ENCODE measurements at regions not wholly inside any gene's neighbourhood (a gene's known extent, or its start where the extent isn't known, plus 50 kb on each side); places are given as distances from the start of the nearest gene placed in this dataset.

DNA sequence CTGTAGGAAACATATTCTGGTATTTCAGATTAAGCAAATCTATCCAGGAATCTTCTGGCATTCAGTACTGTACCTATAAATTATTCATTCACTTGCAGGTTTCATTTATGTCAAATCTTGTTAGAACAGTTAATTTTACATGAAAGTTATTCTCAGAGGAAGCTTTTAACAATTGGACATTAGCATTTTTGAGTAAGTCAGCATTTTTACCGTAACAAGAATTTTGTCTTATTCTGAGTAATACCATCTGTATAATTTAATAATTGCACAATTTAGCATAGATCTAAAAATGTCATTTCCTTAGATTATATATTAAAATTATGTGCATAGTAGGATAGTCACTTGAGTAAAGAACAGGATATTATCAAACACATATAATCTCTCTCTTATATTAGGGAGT lies 764.8 kb upstream of the LRFN5 start:
- no peak for DNase-seq
- WGBS, 3 donors = 61 to 88% (median 80%) methylated on average over 1 of the region's 1 CpG
- H3K27me3 ChIP-seq (ENCODE audit: control insufficient read depth in 3 of 3, insufficient read depth in 3 of 3, low read length in 3 of 3) = no peaks in the 10 kb centered on the region
- no peak overlapping the region for H3K4me3 ChIP-seq (ENCODE audit: low read depth in 1 of 3, low read length in 3 of 3)
- no peak overlapping the region for H3K27ac ChIP-seq (ENCODE audit: low read depth in 1 of 3, low read length in 2 of 3)
- no peaks in the 10 kb centered on the region for H3K36me3 ChIP-seq (ENCODE audit: control insufficient read depth in 3 of 3, insufficient read depth in 2 of 3, low read depth in 1 of 3, low read length in 3 of 3)
- FAIRE-seq = no peak
- no peaks in the 10 kb centered on the region for H3K4me1 ChIP-seq (ENCODE audit: control insufficient read depth in 3 of 3, insufficient read depth in 2 of 3, low read depth in 1 of 3, low read length in 2 of 3)
- H3K9me3 ChIP-seq (ENCODE audit: control insufficient read depth in 2 of 2, insufficient read depth in 1 of 2, low read depth in 1 of 2, low read length in 1 of 2) = no peaks in the 10 kb centered on the region

DNA sequence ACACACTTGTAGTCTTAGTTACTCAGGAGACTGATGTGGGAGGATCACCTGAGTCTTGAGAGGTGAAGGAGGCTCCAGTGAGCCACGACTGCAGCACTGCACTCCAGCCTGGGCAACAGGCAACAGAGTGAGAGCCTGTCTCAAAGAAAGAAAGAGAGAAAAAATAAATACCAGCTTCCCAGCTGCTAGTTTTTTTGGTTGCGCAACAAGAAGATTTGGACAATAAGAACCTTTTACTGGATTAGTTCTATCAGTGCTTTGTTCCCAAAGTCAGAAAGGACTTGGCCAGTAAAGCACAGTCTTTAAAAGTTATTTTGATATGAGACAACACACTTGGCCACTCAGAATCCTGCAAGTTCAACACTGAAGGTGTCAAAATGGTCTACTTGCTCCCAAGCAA lies 768.1 kb upstream of the LRFN5 start:
- Histone ChIP-seq H3K4me3 (ENCODE audit: low read depth in 1 of 3, low read length in 3 of 3) (no peak overlapping the region), H3K9me3 (ENCODE audit: control insufficient read depth in 2 of 2, insufficient read depth in 1 of 2, low read depth in 1 of 2, low read length in 1 of 2) (peaks cover 0 to 1% of the 10 kb centered on the region in 2 donors), H3K4me1 (ENCODE audit: control insufficient read depth in 3 of 3, insufficient read depth in 2 of 3, low read depth in 1 of 3, low read length in 2 of 3) (no peaks in the 10 kb centered on the region), H3K36me3 (ENCODE audit: control insufficient read depth in 3 of 3, insufficient read depth in 2 of 3, low read depth in 1 of 3, low read length in 3 of 3) (no peaks in the 10 kb centered on the region), H3K27ac (ENCODE audit: low read depth in 1 of 3, low read length in 2 of 3) (no peak overlapping the region), H3K27me3 (ENCODE audit: control insufficient read depth in 3 of 3, insufficient read depth in 3 of 3, low read length in 3 of 3) (no peaks in the 10 kb centered on the region)
- 54 to 65% (median 56%) methylated on average over 2 of the region's 2 CpGs for WGBS, 3 donors
- FAIRE-seq (no peak), DNase-seq (no peak)

DNA sequence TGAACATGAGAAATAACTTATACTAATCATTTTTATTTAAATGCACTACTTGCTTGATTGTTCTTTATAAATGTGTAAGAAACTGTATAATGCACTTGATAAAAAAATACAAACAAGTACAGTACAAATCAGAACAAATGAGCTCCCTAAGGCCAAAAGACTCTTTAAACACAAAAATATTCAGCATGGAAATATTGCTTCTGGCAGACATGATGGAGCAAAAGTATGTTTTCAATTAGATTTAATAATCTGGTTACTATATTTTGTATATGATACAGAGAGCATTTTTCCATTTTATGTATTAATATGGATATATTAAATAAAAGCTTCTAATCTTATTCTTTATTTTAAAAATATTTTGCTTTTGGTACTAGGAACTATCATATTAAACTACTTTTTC lies 800.2 kb upstream of the LRFN5 start:
- FAIRE-seq = no peak
- Histone ChIP-seq H3K9me3 (ENCODE audit: control insufficient read depth in 2 of 2, insufficient read depth in 1 of 2, low read depth in 1 of 2, low read length in 1 of 2) (no peaks in the 10 kb centered on the region), H3K36me3 (ENCODE audit: control insufficient read depth in 3 of 3, insufficient read depth in 2 of 3, low read depth in 1 of 3, low read length in 3 of 3) (no peaks in the 10 kb centered on the region)

DNA sequence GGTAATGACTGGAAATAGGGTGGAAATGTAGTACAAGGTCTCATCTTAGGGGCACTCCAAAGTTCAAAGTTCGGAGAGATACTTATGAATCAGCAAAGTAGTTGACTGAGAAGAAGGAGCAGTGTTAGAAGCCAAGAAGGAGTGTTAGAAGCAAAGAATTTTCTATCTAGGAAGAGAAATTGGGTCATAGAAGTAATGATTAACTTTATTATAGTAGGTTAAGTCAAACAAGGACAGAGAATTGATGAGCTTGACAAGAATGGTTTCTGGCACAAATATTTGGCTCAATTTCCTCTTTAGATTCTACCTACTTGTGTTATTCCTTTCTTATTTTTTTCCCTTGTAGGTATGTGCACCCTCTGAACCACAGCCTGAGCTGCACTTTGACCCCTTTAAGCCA lies 810.5 kb upstream of the LRFN5 start:
- no peak overlapping the region for H3K4me3 ChIP-seq (ENCODE audit: low read depth in 1 of 3, low read length in 3 of 3)
- H3K27ac ChIP-seq (ENCODE audit: low read depth in 1 of 3, low read length in 2 of 3) = no peak overlapping the region
- DNase-seq (peak in 1 of 2 donors; percentile 1), FAIRE-seq (no peak)
- no peaks in the 10 kb centered on the region for H3K36me3 ChIP-seq (ENCODE audit: control insufficient read depth in 3 of 3, insufficient read depth in 2 of 3, low read depth in 1 of 3, low read length in 3 of 3)
- no peaks in the 10 kb centered on the region for H3K9me3 ChIP-seq (ENCODE audit: control insufficient read depth in 2 of 2, insufficient read depth in 1 of 2, low read depth in 1 of 2, low read length in 1 of 2)
- no peaks in the 10 kb centered on the region for H3K27me3 ChIP-seq (ENCODE audit: control insufficient read depth in 3 of 3, insufficient read depth in 3 of 3, low read length in 3 of 3)
- WGBS, 3 donors = 10 to 53% (median 19%) methylated on average over 1 of the region's 1 CpG
- H3K4me1 ChIP-seq (ENCODE audit: control insufficient read depth in 3 of 3, insufficient read depth in 2 of 3, low read depth in 1 of 3, low read length in 2 of 3) = no peaks in the 10 kb centered on the region

More for the DNA sequence above, 800.2 kb upstream of the LRFN5 start:
- Histone ChIP-seq H3K4me3 (ENCODE audit: low read depth in 1 of 3, low read length in 3 of 3) (no peak overlapping the region), H3K27me3 (ENCODE audit: control insufficient read depth in 3 of 3, insufficient read depth in 3 of 3, low read length in 3 of 3) (no peaks in the 10 kb centered on the region), H3K4me1 (ENCODE audit: control insufficient read depth in 3 of 3, insufficient read depth in 2 of 3, low read depth in 1 of 3, low read length in 2 of 3) (no peaks in the 10 kb centered on the region), H3K27ac (ENCODE audit: low read depth in 1 of 3, low read length in 2 of 3) (no peak overlapping the region)
- no peak for DNase-seq

DNA sequence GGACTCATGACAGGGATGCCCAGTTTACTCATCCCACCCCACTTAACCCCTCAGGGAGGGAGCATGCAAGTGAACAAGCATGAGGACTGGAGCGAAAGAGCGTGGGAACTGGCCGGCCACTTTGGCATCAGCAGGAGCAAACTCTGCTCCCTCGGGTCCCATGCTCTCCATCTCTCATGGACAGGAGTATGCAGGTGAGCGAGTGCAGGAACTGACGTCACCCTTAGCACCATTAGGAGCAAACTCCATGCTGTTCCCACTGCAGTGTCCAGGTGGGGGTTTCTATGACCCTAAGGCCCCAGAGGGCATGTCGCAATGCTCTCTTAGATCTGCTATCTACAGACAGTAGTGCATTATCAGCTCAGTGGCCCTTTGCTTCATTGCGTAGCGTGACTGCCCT lies 821.8 kb upstream of the LRFN5 start:
- no peaks in the 10 kb centered on the region for H3K4me1 ChIP-seq (ENCODE audit: control insufficient read depth in 3 of 3, insufficient read depth in 2 of 3, low read depth in 1 of 3, low read length in 2 of 3)
- H3K4me3 ChIP-seq (ENCODE audit: low read depth in 1 of 3, low read length in 3 of 3) = no peak overlapping the region
- no peaks in the 10 kb centered on the region for H3K27me3 ChIP-seq (ENCODE audit: control insufficient read depth in 3 of 3, insufficient read depth in 3 of 3, low read length in 3 of 3)
- peaks cover 0 to 9% of the 10 kb centered on the region in 2 donors for H3K9me3 ChIP-seq (ENCODE audit: control insufficient read depth in 2 of 2, insufficient read depth in 1 of 2, low read depth in 1 of 2, low read length in 1 of 2)
- no peak for FAIRE-seq
- WGBS, 3 donors = 87 to 93% (median 87%) methylated on average over 9 of the region's 9 CpGs
- no peak overlapping the region for H3K27ac ChIP-seq (ENCODE audit: low read depth in 1 of 3, low read length in 2 of 3)
- no peaks in the 10 kb centered on the region for H3K36me3 ChIP-seq (ENCODE audit: control insufficient read depth in 3 of 3, insufficient read depth in 2 of 3, low read depth in 1 of 3, low read length in 3 of 3)
- DNase-seq = no peak

DNA sequence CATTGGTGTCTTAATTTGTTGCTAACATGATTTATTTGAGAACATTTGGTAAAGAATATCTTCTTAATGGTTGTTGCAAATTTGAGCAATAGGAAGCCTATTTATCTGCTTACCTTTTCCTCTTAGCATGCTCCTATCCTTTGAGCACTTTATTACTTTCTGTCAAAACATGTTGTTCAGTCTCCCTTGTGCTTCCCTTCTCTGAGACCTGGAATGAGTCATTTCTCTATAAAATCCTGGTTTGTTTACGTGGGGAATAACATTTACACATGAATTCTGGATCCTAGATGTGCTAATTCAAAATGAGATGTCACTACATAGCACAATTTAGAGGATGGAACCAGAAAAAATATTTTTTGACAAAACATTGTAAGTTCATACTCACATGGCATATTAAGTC lies 844.0 kb upstream of the LRFN5 start:
- no peaks in the 10 kb centered on the region for H3K4me1 ChIP-seq (ENCODE audit: control insufficient read depth in 3 of 3, insufficient read depth in 2 of 3, low read depth in 1 of 3, low read length in 2 of 3)
- H3K9me3 ChIP-seq (ENCODE audit: control insufficient read depth in 2 of 2, insufficient read depth in 1 of 2, low read depth in 1 of 2, low read length in 1 of 2) = no peaks in the 10 kb centered on the region
- H3K36me3 ChIP-seq (ENCODE audit: control insufficient read depth in 3 of 3, insufficient read depth in 2 of 3, low read depth in 1 of 3, low read length in 3 of 3) = no peaks in the 10 kb centered on the region
- no peak overlapping the region for H3K27ac ChIP-seq (ENCODE audit: low read depth in 1 of 3, low read length in 2 of 3)
- 20 to 49% (median 24%) methylated on average over 1 of the region's 1 CpG for whole genome bisulfite sequencing, 3 donors
- DNase-seq (no peak), FAIRE-seq (no peak)
- H3K4me3 ChIP-seq (ENCODE audit: low read depth in 1 of 3, low read length in 3 of 3) = no peak overlapping the region
- H3K27me3 ChIP-seq (ENCODE audit: control insufficient read depth in 3 of 3, insufficient read depth in 3 of 3, low read length in 3 of 3) = no peaks in the 10 kb centered on the region

DNA sequence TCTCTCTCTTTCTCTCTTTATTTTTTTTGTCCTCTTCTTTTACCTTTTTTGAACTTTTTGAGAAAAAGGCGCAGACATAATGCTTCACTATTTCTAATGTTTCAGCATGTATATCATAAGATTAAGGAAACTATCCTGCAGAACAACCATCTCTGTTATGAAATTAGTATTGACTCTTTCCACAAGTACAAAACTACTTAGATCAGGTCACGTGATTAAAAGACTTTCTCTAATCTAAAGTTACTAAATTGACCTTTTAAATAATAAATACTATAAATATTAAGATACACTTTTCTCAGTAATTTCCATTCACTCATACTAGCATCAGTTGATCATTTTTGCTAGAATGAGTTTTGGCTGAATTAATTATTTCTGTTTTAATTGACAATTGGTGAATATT lies 844.5 kb upstream of the LRFN5 start:
- Histone ChIP-seq H3K4me1 (ENCODE audit: control insufficient read depth in 3 of 3, insufficient read depth in 2 of 3, low read depth in 1 of 3, low read length in 2 of 3) (no peaks in the 10 kb centered on the region), H3K9me3 (ENCODE audit: control insufficient read depth in 2 of 2, insufficient read depth in 1 of 2, low read depth in 1 of 2, low read length in 1 of 2) (no peaks in the 10 kb centered on the region), H3K36me3 (ENCODE audit: control insufficient read depth in 3 of 3, insufficient read depth in 2 of 3, low read depth in 1 of 3, low read length in 3 of 3) (no peaks in the 10 kb centered on the region), H3K27ac (ENCODE audit: low read depth in 1 of 3, low read length in 2 of 3) (no peak overlapping the region), H3K27me3 (ENCODE audit: control insufficient read depth in 3 of 3, insufficient read depth in 3 of 3, low read length in 3 of 3) (no peaks in the 10 kb centered on the region), H3K4me3 (ENCODE audit: low read depth in 1 of 3, low read length in 3 of 3) (no peak overlapping the region)
- 81 to 83% (median 83%) methylated on average over 2 of the region's 2 CpGs for WGBS, 3 donors
- DNase-seq = no peak
- no peak for FAIRE-seq

DNA sequence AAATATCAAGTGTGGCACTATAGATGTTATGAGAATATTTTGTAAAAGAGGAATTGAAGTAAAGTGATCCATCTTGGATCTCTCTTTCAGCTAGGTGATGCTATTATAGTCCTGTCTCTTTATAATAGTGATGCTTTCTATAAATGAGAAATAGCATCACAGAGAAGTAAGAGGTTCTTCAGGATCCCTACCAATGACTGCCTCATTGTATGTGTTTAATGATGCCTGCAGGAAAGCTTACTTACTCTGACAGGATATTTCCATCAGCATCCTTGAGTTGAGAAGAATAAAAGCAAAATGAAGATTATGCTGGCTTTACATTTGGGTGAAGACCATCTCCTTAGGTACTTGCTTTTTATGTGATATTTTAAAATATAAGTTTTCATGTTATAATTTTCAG lies 846.0 kb upstream of the LRFN5 start:
- Histone ChIP-seq H3K27me3 (ENCODE audit: control insufficient read depth in 3 of 3, insufficient read depth in 3 of 3, low read length in 3 of 3) (no peaks in the 10 kb centered on the region), H3K4me1 (ENCODE audit: control insufficient read depth in 3 of 3, insufficient read depth in 2 of 3, low read depth in 1 of 3, low read length in 2 of 3) (no peaks in the 10 kb centered on the region), H3K9me3 (ENCODE audit: control insufficient read depth in 2 of 2, insufficient read depth in 1 of 2, low read depth in 1 of 2, low read length in 1 of 2) (no peaks in the 10 kb centered on the region), H3K36me3 (ENCODE audit: control insufficient read depth in 3 of 3, insufficient read depth in 2 of 3, low read depth in 1 of 3, low read length in 3 of 3) (no peaks in the 10 kb centered on the region), H3K4me3 (ENCODE audit: low read depth in 1 of 3, low read length in 3 of 3) (no peak overlapping the region), H3K27ac (ENCODE audit: low read depth in 1 of 3, low read length in 2 of 3) (no peak overlapping the region)
- FAIRE-seq (no peak), DNase-seq (no peak)

DNA sequence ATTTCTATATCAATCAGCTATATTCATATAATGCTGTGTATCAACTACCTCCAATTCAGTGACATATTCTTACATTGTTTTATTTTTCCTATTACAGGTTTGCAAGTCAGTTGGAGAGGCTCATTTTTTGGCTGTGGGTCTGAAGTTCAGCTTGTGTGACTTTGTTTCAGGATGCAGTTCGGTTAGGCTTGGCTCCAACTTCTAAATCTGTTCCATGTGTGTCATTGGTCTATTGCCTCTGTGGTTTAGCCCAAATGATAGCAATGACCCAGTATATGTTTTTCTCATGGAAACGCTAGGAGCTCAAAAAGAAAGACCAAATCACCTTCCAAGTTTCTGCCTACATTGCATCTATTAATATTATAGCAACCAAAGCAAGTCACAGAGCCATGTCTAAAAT lies 848.6 kb upstream of the LRFN5 start:
- Histone ChIP-seq H3K27me3 (ENCODE audit: control insufficient read depth in 3 of 3, insufficient read depth in 3 of 3, low read length in 3 of 3) (no peaks in the 10 kb centered on the region), H3K4me1 (ENCODE audit: control insufficient read depth in 3 of 3, insufficient read depth in 2 of 3, low read depth in 1 of 3, low read length in 2 of 3) (no peaks in the 10 kb centered on the region), H3K27ac (ENCODE audit: low read depth in 1 of 3, low read length in 2 of 3) (no peak overlapping the region), H3K4me3 (ENCODE audit: low read depth in 1 of 3, low read length in 3 of 3) (no peak overlapping the region), H3K9me3 (ENCODE audit: control insufficient read depth in 2 of 2, insufficient read depth in 1 of 2, low read depth in 1 of 2, low read length in 1 of 2) (no peaks in the 10 kb centered on the region), H3K36me3 (ENCODE audit: control insufficient read depth in 3 of 3, insufficient read depth in 2 of 3, low read depth in 1 of 3, low read length in 3 of 3) (no peaks in the 10 kb centered on the region)
- DNase-seq = no peak
- 68 to 82% (median 77%) methylated on average over 2 of the region's 2 CpGs for WGBS, 3 donors
- no peak for FAIRE-seq
